Stimulated activated CD8-positive, alpha-beta memory T cell treated with anti-CD3 and anti-CD28 coated beads, Interleukin-12 subunit alpha, Interleukin-12 subunit beta, amount 100 ng/mL, for 1 hour (primary cell): ENCODE measurements at regions not wholly inside any gene's neighbourhood (a gene's known extent, or its start where the extent isn't known, plus 50 kb on each side); places are given as distances from the start of the nearest gene placed in this dataset.
"Not testable (repeated sequence)": the region's sequence is repeated elsewhere in the genome, so short reads cannot be mapped to it uniquely, and the experiment has no call there.

Experiments used
- DNase-seq: peaks from one replicate; pipeline ENCODE4 v3.0.0-alpha.2; 2020; ENCODE audit warnings: low read depth

- DNase-seq: peak; percentile 29
Observed at GRCh38 chr20:16801919-16802651, 53.9 kb downstream of the OTOR start.

GRCh38 chr20:16802652-16802935 lies 54.4 kb downstream of the OTOR start:
- no peak for DNase-seq

GRCh38 chr20:16803965-16804792 lies 56.0 kb downstream of the OTOR start:
- no peak for DNase-seq

GRCh38 chr20:16804793-16805187 lies 56.6 kb downstream of the OTOR start:
- DNase-seq: no peak

- no peak for DNase-seq
Observed at GRCh38 chr20:16806061-16806460, 57.9 kb downstream of the OTOR start.

GRCh38 chr20:16806886-16807285 lies 58.7 kb downstream of the OTOR start:
- DNase-seq: no peak

- DNase-seq: no peak
Observed at GRCh38 chr20:16808796-16809195, 60.6 kb downstream of the OTOR start.

- DNase-seq: no peak
Observed at GRCh38 chr20:16810216-16810615, 62.1 kb downstream of the OTOR start.

GRCh38 chr20:16816192-16816591 lies 68.0 kb downstream of the OTOR start:
- DNase-seq: no peak

GRCh38 chr20:16819483-16819882 lies 71.3 kb downstream of the OTOR start:
- no peak for DNase-seq

- no peak for DNase-seq
Observed at GRCh38 chr20:16821211-16822089, 73.3 kb downstream of the OTOR start.

GRCh38 chr20:16824664-16825063 lies 76.5 kb downstream of the OTOR start:
- no peak for DNase-seq

- DNase-seq: no peak
Observed at GRCh38 chr20:16828666-16829305, 80.6 kb downstream of the OTOR start.

GRCh38 chr20:16835690-16836089 lies 87.5 kb downstream of the OTOR start:
- DNase-seq: not testable (repeated sequence)

- DNase-seq: no peak
Observed at GRCh38 chr20:16842486-16843120, 94.4 kb downstream of the OTOR start.

- no peak for DNase-seq
Observed at GRCh38 chr20:16844406-16844805, 96.2 kb downstream of the OTOR start.

- DNase-seq: no peak
Observed at GRCh38 chr20:16846006-16846405, 97.8 kb downstream of the OTOR start.

GRCh38 chr20:16848061-16848460 lies 99.9 kb downstream of the OTOR start:
- DNase-seq: no peak

GRCh38 chr20:16848526-16848925 lies 100.4 kb downstream of the OTOR start:
- no peak for DNase-seq

- no peak for DNase-seq
Observed at GRCh38 chr20:16860914-16861313, 112.8 kb downstream of the OTOR start.

- no peak for DNase-seq
Observed at GRCh38 chr20:16861708-16862107, 113.5 kb downstream of the OTOR start.

- no peak for DNase-seq
Observed at GRCh38 chr20:16863303-16863702, 115.1 kb downstream of the OTOR start.
